HG03159 (cell line): ENCODE measurements at regions not wholly inside any gene's neighbourhood (a gene's known extent, or its start where the extent isn't known, plus 50 kb on each side); places are given as distances from the start of the nearest gene placed in this dataset.

Source experiments
- ATAC-seq: cut with Tn5 transposase; IDR thresholded peaks from one replicate; pipeline ENCODE4 v1.9.1; 2021; ENCODE audit warnings: mild to moderate bottlenecking, moderate library complexity; ENCODE audit not compliant: unreplicated experiment

DNA sequence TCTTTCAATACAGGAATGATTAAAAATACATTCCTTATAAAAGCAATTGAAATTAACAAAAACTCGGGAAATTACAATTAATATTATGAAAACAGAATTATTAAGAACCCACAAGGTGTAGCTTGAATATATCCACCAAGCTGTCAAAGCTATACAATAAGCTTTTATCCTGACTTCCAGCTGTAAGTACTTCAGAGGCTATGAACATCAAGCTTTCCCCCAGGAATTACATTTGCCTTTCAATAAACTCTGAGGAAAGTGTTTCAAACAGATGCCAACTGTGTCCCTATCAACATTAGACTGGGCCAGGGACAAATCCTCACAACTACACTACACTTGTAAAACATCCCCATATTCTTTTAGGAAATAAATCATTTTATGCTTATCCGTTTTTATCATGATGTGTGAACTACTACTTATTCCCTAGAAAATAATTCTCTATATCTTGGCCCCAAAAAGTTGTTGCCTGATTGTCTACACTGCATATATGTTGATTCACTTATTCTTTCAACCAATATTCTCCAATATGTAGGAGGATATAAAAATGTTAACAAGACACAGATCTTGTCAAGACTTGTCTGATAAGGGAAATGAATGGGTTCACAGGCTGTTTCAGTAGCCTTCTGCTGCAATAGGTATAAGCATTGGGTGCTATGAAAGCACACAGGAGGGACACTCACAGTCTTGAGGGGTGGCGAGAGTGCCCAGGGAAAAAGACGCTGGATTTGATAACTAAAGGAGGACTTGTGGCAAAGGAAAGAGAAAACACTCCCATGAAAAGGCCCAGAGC lies 494.1 kb downstream of the CENPC start:
- ATAC-seq = no peak

DNA sequence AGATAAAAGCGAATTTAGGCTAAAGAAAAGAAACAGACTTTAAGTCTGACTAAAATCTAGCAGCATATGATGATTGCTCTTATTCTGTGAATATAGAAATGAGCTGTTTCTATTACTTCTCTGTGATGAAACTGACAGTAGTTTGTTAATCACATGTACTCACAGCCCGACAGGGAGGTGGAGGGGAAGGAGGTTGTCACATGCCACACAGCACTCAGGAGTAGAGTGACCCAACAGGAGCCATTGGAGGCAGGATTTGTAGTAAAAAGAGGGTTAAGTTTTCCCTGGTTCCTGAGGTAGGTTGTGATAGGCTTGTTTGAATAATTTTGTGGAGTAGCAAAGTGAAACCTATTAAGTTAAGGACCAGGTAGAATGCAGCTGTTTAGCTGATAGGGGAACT lies 495.9 kb downstream of the CENPC start:
- no peak for ATAC-seq

DNA sequence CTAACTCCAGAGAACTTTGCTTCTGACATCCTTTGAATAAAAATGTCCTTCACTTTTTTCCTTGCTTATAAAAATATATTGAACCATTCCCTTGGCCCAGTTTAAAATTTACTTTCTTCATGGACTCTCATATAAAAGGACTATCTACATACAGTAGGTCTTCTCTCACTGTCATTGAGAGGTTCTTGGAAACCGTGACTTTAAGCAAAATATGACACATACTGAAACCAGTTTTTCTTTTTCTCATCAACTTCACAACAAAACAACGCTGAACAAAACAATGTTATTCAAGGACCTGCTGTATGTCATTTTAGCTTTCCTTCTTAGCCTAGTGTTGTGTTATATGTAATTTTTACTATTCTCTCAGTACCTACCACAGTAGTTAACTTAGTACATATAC lies 496.8 kb downstream of the CENPC start:
- no peak for ATAC-seq

DNA sequence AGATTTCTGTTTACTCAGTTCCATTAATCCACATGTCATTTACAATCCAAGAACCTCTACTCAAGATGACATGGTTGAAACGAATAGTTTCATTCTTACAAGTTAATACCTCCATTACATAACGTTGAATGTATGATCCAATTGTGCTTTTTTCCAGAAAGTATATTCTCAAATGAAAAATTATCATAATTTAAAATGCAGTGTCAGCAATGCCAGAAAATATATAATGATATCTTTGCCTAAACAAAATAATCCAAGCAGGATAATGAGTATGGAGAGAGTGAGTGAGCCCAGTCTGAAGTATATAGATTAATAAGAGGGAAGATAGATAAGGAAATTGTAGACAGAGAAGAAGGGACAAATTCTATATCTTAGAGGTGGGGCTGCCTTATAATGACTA lies 505.0 kb downstream of the CENPC start:
- ATAC-seq = no peak

DNA sequence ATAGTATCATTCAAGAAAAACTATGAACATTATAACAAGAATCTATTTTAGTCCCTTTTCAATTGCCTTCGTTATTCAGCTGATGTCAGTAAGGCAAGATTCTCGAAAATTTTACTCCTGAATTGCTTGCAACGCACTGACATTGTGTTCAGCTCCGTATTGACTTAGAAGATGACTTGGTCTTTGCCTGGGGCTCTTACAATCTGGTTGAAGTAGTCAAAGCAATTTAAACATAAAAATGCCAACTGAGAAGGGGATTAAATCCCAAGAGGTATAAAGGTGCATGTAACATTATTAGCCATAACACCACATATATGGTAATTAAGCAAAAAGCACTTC lies 507.1 kb downstream of the CENPC start:
- no peak for ATAC-seq

DNA sequence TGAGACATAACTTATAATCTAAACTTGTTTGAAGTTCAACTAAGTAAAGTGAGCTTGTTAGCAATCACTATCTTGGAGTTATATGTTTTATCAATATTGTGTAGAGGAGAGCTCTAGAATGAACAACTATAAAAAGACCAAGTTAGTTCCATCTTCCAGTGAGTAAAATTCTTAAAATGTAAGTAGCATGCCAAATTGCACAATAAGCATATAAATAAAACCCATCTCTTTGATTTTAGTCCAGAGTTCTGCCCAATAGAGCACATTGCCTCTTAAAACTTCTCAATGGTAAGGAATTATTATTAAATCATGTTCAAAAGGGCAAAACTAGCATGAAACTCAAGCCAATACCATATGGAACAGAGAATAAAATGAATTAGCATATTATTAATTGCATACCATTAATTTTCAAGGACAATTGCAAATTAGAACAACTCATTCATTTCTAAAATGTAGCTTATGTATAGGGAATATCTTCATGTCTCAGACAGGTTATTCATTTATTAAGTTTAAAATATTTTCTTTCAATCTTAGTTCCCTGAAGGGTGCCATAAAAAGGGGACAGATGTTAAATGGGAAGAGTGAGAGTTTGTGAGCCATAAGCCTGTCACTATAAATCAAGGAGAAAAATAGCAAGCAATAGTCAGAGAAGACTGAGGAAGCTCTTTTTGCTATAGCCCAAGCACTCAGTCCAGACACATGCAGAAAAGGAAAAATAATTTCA lies 507.6 kb downstream of the CENPC start:
- no peak for ATAC-seq

DNA sequence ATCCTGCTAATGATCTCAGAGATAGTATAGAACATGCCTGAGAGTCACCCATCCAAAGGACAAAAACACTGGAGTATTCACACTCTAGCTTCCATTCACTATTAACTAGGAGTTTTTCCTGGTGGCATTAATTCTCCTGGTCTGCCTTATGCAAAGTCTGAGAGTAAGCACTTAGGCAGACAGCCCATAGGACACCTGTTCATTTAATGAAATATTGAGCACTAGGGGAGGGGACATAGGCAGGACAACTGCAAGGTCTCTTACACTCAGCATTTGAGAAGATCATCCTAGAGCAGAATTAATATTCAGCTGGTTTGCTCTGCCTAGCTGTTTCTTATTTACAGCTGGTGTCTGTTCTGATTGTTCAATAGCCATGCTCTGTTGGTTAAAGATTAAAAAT lies 508.5 kb downstream of the CENPC start:
- no peak for ATAC-seq

DNA sequence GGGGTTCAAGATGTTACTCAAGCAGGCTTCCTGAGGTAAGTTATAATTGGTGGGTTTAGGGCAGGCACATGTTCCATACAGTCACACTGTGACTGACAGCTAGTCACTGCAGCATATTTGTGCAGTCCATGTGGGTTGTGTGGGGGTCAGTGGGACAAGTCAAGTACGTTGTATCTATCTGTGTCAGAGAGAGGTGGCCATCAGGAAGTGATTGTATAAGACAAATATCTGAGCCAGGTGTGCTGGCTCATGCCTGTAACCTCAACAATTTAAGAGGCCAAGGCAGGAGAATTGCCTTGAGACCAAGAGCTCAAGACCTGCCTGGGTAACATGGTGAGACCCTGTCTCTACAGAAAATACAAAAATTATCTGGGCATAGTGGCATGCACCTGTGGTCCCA lies 509.3 kb downstream of the CENPC start:
- no peak for ATAC-seq

DNA sequence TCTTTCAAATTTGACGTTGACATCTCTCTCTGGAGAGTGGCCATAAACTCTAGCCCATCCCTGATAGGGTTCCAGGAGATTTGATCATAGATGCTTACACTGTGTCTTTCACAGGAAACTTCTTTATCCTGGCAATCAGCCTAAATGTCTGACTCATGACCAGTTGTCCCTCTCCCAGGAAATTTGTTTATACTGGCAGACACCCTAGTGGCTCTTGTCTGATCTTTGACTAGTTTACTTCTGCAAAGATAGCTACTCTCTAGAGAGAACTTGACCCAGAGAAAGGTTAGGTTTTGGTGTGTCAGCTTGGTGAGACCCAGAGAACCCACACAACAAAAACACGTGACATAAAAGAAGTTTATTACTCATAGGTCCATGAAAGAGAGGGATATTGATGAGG lies 509.8 kb downstream of the CENPC start:
- ATAC-seq = no peak

DNA sequence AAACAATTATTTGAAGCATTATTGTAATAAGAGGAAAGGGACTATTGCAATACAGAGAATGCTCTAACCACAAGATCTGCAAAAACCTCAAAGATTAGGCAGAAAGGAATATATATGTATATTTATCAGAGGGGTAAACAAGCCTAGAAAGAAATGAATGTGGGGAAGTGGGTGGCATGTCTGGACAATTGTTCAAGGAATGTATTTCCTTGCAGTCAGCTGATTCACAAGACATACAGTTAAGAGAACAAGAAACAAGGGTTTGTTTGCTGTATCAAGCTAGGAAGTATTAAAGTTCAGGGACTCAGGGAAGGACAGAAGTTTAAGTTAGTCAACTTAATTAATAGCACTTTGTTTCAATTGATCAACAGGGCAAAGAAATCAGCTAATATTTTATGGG lies 514.7 kb downstream of the CENPC start:
- no peak for ATAC-seq

DNA sequence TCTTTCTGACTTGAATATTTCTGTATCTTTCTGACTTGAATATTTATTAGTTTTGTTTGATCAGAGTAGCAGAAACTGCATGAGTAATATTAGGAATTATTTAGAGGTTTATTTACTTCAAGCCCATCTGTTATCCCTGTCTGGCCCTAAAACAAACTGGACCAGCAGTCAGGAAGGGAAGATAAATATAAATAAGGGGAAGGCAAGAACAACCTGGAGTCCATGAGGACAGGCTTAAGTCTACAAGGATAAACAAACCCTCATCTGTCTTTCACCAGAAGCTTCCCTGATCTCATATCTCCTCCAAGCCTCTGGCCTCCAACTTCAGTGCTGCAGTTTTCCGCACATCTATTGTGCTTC lies 524.9 kb downstream of the CENPC start:
- ATAC-seq = no peak

DNA sequence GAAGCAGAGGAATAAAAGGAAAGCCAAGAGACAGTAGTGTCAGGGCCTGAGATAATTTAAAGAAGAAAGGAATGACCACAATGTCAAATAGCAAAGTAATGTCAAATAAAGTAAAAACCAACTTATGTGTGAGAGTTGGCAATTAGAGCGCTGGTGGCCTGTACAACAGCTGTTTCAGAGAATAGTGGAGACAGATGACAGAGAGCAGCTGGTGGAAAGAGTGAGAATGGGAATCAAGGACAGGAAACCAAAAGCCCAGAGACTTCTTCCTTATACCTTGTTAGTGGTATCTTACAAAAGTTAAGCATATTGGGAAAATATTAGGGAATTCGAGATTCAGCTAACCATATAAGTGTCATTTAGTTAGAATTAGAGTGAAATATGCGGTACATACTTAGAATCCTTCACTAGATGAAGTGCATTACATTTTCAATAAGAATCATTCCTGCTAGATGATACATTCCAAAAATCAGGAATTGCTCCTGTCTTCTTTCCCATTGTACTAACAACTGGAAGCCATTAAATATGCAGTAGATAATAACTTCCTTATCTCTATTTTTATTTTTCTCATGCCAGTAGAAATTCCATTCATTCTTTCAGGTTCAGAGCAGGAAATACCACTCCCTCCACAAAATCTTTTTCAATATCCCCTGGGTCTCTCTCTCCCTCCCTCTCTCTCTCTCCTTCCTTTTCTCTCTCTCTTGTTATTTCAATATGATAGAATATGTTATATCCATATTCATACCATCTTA lies 525.4 kb downstream of the CENPC start:
- ATAC-seq = no peak

DNA sequence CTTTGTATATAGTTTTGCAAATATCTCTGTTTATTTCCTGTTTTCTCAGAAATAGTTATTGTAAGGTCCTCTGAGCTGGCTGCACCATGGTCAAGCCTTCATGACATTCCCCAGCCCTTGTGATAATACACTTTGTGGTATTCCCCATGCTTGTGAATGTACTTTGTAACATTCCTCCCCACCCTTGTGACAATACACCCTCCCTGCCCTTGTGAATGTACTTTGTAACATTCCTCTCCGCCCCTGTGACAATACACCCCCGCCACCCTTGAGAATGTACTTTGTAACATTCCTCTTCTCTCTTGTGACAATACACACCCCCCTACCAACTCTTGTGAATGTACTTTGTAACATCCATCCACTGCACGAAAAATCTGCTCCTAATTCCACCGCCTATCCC lies 530.7 kb downstream of the CENPC start:
- ATAC-seq = no peak

DNA sequence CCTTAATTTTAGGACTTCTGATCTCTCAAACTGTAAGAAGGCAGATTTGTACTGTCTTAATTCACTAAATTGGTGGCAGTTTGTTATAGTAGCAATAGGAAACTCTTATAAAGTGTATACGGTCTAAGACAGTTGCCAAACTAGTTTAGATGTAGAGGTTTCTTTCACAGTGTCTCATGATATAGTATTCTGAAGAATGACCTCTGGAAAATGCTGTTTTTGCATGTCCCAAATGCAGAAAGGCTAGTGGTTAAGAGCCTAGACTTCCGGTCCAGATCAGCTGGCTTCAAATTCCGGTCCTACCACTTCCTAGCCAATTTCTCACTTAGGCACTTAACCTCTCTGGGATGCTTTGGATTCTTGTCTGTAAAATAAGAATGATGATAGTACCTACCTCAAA lies 538.5 kb downstream of the CENPC start:
- no peak for ATAC-seq

DNA sequence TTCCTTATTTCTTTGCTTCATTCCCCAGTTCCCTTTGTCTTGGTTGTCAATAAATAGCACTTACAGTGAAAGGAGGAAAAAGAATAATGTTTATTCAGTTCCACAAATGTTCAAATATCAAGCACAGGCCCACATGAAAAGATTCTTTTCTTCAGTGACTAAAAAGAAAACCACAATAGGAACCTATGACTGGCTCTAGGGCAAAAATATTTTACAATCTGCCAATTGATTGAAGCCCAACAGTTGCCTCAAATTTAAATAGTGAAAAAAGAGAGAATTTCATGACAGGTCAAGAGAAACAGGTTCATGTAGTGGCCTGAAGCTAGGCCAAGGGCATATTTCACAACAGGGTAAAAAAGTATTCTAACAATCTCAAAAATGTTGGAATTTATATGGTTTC lies 553.8 kb downstream of the CENPC start:
- ATAC-seq = no peak

DNA sequence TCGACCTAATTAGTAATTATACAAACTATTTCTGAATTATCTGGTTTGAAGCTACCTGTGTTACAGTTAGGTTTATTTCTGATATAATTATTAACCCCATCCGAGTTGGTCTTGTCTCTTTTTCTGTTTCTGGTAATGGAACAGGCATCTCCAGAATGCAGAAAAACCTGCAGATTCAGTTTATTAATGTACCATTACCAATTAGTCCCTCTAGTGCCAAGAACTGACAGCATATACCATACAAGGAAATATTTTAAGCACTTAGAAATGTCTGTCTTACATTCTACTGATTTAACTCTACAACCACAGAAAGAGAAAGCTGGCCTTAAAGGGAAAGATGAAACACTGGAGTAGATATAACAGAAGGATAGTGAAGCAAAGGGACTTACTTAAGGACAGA lies 570.6 kb downstream of the CENPC start:
- no peak for ATAC-seq

DNA sequence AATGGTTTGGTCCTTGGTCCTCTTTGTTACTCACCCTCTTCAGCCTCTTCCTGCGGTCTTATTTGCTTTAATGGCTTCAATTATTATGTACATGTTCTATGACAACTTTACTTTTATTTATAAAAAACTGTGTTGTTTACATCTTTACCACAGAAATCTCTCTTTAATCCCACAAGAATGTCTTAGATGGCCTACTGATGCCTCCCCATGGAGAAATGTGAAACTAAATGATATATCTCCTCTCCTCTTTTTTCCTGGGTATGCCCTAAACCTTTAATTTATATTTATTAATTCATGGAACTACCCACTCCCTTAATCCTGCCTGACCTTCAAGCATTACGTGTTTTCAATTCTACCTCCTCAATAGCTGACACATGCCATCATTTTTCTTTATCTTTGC lies 573.2 kb downstream of the CENPC start:
- ATAC-seq = no peak

DNA sequence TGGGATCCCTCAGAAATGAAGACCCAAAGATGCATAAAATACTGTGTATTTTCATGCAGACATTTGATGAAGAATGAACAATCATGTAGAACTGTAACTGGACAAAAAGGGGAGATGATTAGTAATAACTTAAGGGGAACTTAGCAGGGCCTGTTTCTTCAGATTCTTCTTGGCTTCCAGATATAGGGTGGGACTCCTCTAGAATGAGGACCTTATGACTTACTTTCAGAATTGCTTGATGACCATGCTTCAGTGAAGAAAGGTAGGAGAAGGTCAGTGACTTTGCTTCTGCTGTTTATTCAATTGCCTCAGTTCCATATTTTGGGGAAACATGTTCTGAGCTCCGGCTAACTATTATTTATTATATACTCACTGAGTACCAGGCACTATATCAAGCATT lies 580.8 kb downstream of the CENPC start:
- ATAC-seq = no peak

DNA sequence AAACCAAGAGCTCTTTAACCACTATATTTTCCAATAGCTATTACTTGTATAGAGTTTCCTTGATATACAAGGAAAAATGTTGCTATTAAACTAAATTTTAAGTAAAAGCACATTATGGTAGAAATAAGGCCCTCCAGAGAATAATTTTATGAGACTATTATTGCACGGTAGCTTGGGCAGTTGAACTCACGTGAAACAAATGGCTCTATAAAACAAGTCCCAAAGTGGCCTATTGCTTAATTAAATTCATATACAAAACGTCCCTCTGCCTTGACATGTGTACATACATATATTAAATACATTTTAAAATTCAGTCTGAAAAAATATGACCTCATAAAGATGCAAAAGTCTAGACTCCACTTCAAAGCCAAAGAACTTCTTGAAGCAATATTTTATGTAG lies 582.2 kb downstream of the CENPC start:
- no peak for ATAC-seq

DNA sequence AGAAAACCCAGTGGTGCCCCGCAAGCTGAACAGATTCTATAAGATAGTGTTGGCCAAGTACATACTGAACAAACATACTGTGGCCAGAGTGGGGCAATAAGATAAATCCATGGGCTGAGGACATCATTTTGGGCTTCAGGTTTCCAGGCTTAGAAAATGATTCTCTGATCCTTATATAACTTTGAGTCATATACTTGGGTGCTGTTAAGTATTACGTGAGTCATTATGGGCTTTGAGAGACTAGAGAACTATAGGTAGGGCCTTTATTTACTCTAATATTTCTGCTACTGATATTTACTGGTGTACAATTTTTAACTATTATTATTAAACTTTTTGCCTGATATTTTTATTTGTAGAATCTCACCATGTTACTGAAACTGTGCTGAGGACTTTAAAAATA lies 586.1 kb downstream of the CENPC start:
- ATAC-seq = no peak

DNA sequence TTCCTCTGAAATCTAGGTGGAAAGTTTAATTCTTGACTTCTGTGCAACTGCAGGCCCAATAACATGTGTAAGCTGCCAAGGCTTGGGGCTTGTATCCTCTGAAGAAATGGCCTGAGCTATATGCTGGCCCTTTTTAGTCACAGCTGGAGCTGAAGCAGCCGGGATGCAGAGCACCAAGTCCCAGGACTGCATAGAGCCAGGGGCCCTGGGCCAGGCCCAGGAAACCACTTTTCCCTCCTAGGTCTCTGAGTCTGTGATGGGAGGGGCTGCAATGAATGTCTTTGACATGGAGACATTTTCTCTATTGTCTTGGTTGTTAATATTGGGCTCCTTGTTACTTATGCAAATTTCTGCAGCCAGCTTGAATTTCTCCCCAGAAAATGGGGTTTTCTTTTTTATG lies 588.5 kb downstream of the CENPC start:
- no peak for ATAC-seq

DNA sequence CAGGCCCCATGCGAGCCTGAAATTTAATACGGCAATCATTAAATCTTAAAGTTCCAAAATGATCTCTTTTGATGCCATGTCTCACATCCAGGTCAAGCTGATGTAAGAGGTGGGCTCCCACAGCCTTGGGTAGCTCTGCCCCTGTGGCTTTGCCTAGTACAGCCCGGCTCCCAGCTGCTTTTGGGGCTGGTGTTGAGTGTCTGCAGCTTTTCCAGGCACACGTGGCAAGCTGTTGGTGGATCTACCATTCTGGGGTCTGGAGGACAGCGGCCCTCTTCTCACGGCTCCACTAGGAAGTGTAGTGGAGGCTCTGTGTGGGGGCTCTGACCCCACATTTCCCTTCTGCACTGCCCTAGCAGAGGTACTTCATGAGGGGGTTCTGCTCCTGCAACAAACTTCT lies 588.9 kb downstream of the CENPC start:
- no peak for ATAC-seq
